Uterus (tissue), 2 donors: ENCODE measurements at regions not wholly inside any gene's neighbourhood (a gene's known extent, or its start where the extent isn't known, plus 50 kb on each side); places are given as distances from the start of the nearest gene placed in this dataset.
"Not testable (repeated sequence)": the region's sequence is repeated elsewhere in the genome, so short reads cannot be mapped to it uniquely, and the experiment has no call there.

ENCODE experiments used
- POLR2A ChIP-seq, 2 donors: fragments of 450-650 bp; IDR thresholded peaks; one replicate each; pipeline ENCODE4 v1.6.1; 2016; ENCODE audit warnings: antibody characterized with exemption in 2 of 2, mild to moderate bottlenecking in 1 of 2, moderate library complexity in 1 of 2
- TF ChIP-seq, protein P1 (sequence below), 4 experiments: fragments of 200-600 bp in 2 of 4; fragments of 450-650 bp in 2 of 4; sonication (generic) in 2 of 4; IDR thresholded peaks; one replicate each; pipeline ENCODE4 v1.5.1; 2016 to 2019; ENCODE audit warnings: antibody characterized with exemption in 4 of 4, mild to moderate bottlenecking in 2 of 4, moderate library complexity in 1 of 4

DNA sequence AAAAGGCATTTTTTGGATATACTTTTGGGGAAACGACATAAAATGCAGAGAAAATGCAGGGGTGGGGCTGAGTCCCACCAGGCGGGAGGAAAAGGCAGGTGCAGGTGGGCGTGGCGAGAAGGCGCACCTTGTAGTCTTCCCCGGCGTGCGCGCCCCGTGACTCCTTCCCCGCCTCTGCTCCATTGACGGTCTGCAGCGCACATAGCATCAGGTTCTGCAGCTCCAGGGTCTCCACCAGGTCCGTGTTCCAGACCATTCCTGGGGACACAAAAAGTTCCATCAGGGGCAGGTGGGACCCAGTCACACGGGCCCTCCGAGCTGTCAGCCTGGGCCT, 59.0 kb upstream of the TNK2 start:
- TF ChIP-seq, protein P1, sequence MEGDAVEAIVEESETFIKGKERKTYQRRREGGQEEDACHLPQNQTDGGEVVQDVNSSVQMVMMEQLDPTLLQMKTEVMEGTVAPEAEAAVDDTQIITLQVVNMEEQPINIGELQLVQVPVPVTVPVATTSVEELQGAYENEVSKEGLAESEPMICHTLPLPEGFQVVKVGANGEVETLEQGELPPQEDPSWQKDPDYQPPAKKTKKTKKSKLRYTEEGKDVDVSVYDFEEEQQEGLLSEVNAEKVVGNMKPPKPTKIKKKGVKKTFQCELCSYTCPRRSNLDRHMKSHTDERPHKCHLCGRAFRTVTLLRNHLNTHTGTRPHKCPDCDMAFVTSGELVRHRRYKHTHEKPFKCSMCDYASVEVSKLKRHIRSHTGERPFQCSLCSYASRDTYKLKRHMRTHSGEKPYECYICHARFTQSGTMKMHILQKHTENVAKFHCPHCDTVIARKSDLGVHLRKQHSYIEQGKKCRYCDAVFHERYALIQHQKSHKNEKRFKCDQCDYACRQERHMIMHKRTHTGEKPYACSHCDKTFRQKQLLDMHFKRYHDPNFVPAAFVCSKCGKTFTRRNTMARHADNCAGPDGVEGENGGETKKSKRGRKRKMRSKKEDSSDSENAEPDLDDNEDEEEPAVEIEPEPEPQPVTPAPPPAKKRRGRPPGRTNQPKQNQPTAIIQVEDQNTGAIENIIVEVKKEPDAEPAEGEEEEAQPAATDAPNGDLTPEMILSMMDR (IDR thresholded peaks at IDR 0.05), result not testable (repeated sequence)
- not testable (repeated sequence) for TF ChIP-seq POLR2A (IDR thresholded peaks at IDR 0.05)
